Upper lobe of left lung (tissue), 6 donors: ENCODE measurements at regions not wholly inside any gene's neighbourhood (a gene's known extent, or its start where the extent isn't known, plus 50 kb on each side); places are given as distances from the start of the nearest gene placed in this dataset.
A peak's percentile ranks its signal among the peaks of the same experiment; 100 is the strongest.

ENCODE experiments used
- ATAC-seq, 2 donors: fragments of 200-7000 bp; cut with Tn5 transposase; one replicate each; pipeline ENCODE4 v1.9.1; 2022; ENCODE audit warnings: mild to moderate bottlenecking in 2 of 2, moderate library complexity in 2 of 2; ENCODE audit not compliant: low FRiP score in 2 of 2
- DNase-seq, 2 donors: peaks; one replicate each; pipeline ENCODE4 v3.0.0-alpha.2; 2019 to 2020
- H3K27ac ChIP-seq, 4 donors: fragments of 200-600 bp; sonication (generic); one replicate each; pipeline ENCODE4 v1.5.1; 2016 to 2019
- H3K27me3 ChIP-seq, 4 donors: fragments of 200-600 bp; sonication (generic); one replicate each; pipeline ENCODE4 v1.5.1; 2017 to 2019
- H3K36me3 ChIP-seq, 4 donors: fragments of 200-600 bp; sonication (generic); one replicate each; pipeline ENCODE4 v1.5.1; 2016 to 2019
- H3K4me1 ChIP-seq, 4 donors: fragments of 200-600 bp; sonication (generic); one replicate each; pipeline ENCODE4 v1.5.1; 2018 to 2019
- H3K4me3 ChIP-seq, 4 donors: fragments of 200-600 bp; sonication (generic); one replicate each; pipeline ENCODE4 v1.5.1; 2017 to 2019; ENCODE audit warnings: mild to moderate bottlenecking in 2 of 4, moderate library complexity in 1 of 4
- H3K9me3 ChIP-seq, 4 donors: fragments of 200-600 bp; sonication (generic); one replicate each; pipeline ENCODE4 v1.5.1; 2018 to 2019
- EP300 ChIP-seq, 4 donors: sonication (generic); formaldehyde crosslinking; IDR thresholded peaks; one replicate each; pipeline ENCODE4 v1.5.1; 2017; ENCODE audit warnings: antibody characterized with exemption in 4 of 4, control low read depth in 2 of 4
- POLR2A ChIP-seq, 4 donors: fragments of 450-650 bp; IDR thresholded peaks; one replicate each; pipeline ENCODE4 v1.5.1; 2016 to 2017; ENCODE audit warnings: antibody characterized with exemption in 4 of 4, mild to moderate bottlenecking in 2 of 4
- POLR2AphosphoS5 ChIP-seq, 2 donors: sonication (generic); formaldehyde crosslinking; IDR thresholded peaks; one replicate each; pipeline ENCODE4 v1.5.1; 2017; ENCODE audit warnings: antibody characterized with exemption in 2 of 2
- WGBS, 2 donors: methylation state at CpG; one replicate each; pipeline ENCODE4 v1.1.5; 2017 to 2018; 5-methylcytosine and 5-hydroxymethylcytosine counted together
- small RNA-seq, 4 donors: library from RNA; depleted of rRNA; stranded (forward); fragments of <200 nt; gene quantifications; one replicate each; pipeline ENCODE3, GENCODE V24; 2016
- TF ChIP-seq, protein P1 (sequence below), 6 experiments: fragments of 450-650 bp in 4 of 6; fragments of 200-600 bp in 2 of 6; sonication (generic) in 2 of 6; IDR thresholded peaks; one replicate each; pipeline ENCODE4 v1.5.1; 2016 to 2019; ENCODE audit warnings: antibody characterized with exemption in 6 of 6
- donor health status: DM: no; HTN: no; CAD: no; lungs with moderate emphysema.
- donor health status: DM: no; HTN: yes; CAD: no; lungs with severe emphysema.

DNA sequence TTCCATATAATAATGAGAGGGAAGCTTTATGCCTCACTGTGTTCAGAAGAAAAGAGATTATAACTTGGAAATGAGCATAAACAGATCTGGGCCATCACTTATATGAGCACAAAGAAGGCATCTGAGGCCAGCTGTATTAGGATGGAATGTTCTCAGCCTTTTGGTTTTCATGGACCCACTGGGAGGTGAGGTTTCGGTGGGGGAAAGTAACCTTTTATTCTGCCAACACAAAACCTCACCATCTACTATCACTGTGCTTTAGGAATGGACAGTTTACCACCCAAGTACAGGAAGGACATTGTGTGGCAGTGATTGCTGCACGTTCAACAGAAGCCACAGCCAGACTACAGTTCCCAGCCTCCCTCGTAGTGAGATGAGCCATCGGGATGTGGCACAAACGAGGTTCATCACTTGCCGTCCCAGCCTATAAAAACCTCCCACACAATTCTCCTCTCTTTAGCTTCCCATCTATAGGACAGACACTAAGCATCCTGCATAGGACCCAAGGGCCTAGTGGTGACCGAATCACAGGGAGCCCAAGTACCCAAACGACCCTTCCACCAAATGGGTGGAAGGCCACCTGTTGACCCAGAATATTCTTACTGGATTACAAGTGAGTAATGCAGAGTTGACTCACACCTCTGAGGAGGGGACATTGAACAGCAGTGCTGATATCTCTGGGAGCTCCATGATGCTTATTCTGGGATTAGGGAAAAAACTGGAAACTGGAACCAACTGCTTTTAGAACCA is 121.5 kb upstream of the RAG2 start:
- Histone ChIP-seq H3K4me3 (no peak overlapping the region), H3K27ac (no peak overlapping the region), H3K36me3 (no peaks in the 10 kb centered on the region), H3K9me3 (no peaks in the 10 kb centered on the region), H3K27me3 (no peaks in the 10 kb centered on the region), H3K4me1 (peaks cover 0 to 3% (median 0%) of the 10 kb centered on the region in 4 donors)
- ATAC-seq (no peak), DNase-seq (no peak)
- TF ChIP-seq POLR2A (IDR thresholded peaks at IDR 0.05) (no peak), EP300 (IDR thresholded peaks at IDR 0.05) (no peak)
- TF ChIP-seq, protein P1, sequence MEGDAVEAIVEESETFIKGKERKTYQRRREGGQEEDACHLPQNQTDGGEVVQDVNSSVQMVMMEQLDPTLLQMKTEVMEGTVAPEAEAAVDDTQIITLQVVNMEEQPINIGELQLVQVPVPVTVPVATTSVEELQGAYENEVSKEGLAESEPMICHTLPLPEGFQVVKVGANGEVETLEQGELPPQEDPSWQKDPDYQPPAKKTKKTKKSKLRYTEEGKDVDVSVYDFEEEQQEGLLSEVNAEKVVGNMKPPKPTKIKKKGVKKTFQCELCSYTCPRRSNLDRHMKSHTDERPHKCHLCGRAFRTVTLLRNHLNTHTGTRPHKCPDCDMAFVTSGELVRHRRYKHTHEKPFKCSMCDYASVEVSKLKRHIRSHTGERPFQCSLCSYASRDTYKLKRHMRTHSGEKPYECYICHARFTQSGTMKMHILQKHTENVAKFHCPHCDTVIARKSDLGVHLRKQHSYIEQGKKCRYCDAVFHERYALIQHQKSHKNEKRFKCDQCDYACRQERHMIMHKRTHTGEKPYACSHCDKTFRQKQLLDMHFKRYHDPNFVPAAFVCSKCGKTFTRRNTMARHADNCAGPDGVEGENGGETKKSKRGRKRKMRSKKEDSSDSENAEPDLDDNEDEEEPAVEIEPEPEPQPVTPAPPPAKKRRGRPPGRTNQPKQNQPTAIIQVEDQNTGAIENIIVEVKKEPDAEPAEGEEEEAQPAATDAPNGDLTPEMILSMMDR (IDR thresholded peaks at IDR 0.05) = no peak
- 78 to 83% methylated on average over 8 of the region's 8 CpGs for WGBS, 2 donors

DNA sequence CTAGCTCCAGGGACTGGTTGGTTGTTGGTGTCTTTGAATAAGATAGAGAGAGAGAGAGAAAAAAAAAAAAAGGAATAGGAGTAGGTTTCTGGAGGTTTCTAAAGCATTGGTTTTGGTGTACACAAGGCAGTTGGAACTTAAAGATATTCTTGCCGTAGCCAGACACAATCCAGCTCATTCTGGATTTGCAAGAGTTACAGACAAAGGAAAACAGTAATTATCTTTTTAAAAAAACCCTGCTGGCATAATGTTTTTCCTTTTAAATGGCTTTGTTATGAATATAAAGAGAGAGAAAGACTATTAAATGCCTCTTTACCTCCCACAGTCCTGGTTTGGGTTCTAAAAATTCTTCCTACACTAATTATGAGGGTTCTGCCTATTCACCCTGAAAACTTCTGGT is 120.4 kb upstream of the RAG2 start:
- no peak overlapping the region for H3K4me3 ChIP-seq
- H3K4me1 ChIP-seq = peaks cover 0 to 3% (median 0%) of the 10 kb centered on the region in 4 donors
- no peak for ATAC-seq
- no peak for DNase-seq
- no peak overlapping the region for H3K27ac ChIP-seq
- no peaks in the 10 kb centered on the region for H3K9me3 ChIP-seq
- no peak for TF ChIP-seq POLR2A (IDR thresholded peaks at IDR 0.05)
- TF ChIP-seq, protein P1 (IDR thresholded peaks at IDR 0.05) = no peak
- no peaks in the 10 kb centered on the region for H3K36me3 ChIP-seq
- H3K27me3 ChIP-seq = no peaks in the 10 kb centered on the region
- WGBS, 2 donors = 53 to 68% methylated on average over 1 of the region's 1 CpG

DNA sequence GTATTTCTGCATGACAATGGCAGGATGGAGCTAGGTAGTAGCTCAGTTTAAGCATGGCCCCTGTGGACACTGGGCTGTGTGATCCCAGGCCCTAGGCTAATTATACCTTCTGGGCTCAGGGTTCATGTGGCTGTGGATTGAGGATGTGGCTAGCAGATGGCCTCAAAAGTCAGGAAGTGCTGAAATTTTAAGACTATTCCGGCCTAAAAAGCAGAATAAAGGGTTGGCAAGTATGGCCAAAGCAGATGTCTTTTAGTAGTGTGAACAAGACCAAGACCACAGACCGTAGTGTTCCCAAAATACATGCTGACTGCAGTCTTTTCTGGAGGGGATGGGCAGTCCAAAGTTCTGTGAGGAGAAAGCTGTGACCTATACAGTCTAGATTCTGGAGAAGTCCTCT is 115.7 kb upstream of the RAG2 start:
- Histone ChIP-seq H3K27ac (no peak overlapping the region), H3K9me3 (no peaks in the 10 kb centered on the region), H3K27me3 (no peaks in the 10 kb centered on the region), H3K4me3 (no peak overlapping the region), H3K36me3 (no peaks in the 10 kb centered on the region), H3K4me1 (no peaks in the 10 kb centered on the region)
- TF ChIP-seq POLR2AphosphoS5 (IDR thresholded peaks at IDR 0.05) = no peak
- TF ChIP-seq, protein P1 (IDR thresholded peaks at IDR 0.05) = no peak
- TF ChIP-seq EP300 (IDR thresholded peaks at IDR 0.05) = no peak
- no peak for TF ChIP-seq POLR2A (IDR thresholded peaks at IDR 0.05)
- peak in 1 of 2 donors; percentile 66 for ATAC-seq
- no peak for DNase-seq
- WGBS, 2 donors = 70% methylated on average over 2 of the region's 2 CpGs

DNA sequence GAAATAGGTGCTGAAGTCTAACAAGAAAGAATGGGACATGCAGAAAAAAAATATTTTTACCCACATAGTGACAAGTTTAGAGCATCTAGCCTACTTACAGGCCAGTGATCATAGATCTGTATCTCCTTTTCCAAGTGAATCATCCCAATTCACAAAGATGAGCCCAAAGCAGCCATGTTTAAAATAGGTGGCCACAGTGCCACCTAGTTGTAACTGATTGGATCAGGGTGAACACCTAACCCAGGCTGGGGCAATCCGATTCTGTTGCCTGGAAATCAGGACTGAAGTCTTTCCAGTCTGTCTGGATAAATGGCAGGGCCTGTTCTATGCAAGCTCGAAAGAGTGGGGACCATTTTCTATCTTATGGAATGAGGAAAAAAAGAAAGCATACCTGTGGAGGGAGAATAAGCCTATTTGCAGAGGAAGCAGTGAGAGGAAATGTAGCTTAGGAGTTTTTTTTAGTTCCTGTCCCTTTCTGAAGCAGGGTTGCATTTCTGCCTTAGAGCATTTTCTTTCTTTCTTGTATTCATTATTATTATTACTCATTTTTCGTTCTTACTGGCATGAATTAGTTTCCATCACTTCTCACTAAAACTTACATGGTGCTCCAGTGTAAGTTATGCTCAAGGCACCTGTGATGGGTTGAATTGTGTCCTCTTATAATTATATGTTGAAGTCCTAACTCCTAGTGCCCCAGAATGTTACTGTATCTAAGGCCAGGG is 113.2 kb upstream of the RAG2 start:
- no peak for DNase-seq
- no peaks in the 10 kb centered on the region for H3K4me1 ChIP-seq
- H3K27me3 ChIP-seq = no peaks in the 10 kb centered on the region
- TF ChIP-seq, protein P1 (IDR thresholded peaks at IDR 0.05) = no peak
- TF ChIP-seq POLR2AphosphoS5 (IDR thresholded peaks at IDR 0.05) (no peak), POLR2A (IDR thresholded peaks at IDR 0.05) (no peak), EP300 (IDR thresholded peaks at IDR 0.05) (no peak)
- H3K4me3 ChIP-seq = no peak overlapping the region
- ATAC-seq = no peak
- 67 to 78% methylated on average over 3 of the region's 3 CpGs for WGBS, 2 donors
- no peak overlapping the region for H3K27ac ChIP-seq
- no peaks in the 10 kb centered on the region for H3K36me3 ChIP-seq
- no peaks in the 10 kb centered on the region for H3K9me3 ChIP-seq

Small RNA genes lying in the stretch of these regions (small RNA-seq; reads per million reads assigned to genes)
- gene RF00322 = 0 reads per million in 4 donors
- gene RNU6-99P = 0 reads per million in 4 donors
